Renal cortical epithelial cell (primary cell): ENCODE measurements at regions not wholly inside any gene's neighbourhood (a gene's known extent, or its start where the extent isn't known, plus 50 kb on each side); places are given as distances from the start of the nearest gene placed in this dataset.

Source experiments
- DNase-seq: peaks from one replicate; pipeline ENCODE4 v3.0.0-alpha.2; 2011; ENCODE audit warnings: low read depth

- no peak for DNase-seq
Measured at GRCh38 chr2:76318848-76319360, 608.2 kb upstream of the GCFC2 start.

DNA sequence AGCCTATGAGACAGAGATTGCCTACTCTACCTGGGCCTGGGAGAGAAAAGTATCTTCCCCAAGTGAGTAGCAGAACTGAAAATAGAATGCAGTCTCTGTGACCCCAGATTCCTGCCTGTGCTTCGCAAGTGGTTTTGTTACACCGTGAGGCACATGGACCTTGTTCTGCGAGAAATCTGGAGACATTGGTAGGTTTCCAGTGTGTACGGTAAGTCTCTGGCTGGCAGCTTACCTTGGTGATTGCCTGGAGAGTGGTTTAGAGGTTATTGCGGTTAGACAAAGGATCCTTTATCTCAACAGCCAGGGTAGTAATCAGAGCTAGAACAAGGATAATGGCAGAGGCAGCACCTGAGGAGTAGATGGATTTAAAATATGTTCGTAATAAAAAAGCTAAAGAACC lies 606.0 kb upstream of the GCFC2 start:
- DNase-seq: no peak

GRCh38 chr2:76314271-76315020 lies 603.7 kb upstream of the GCFC2 start:
- no peak for DNase-seq

GRCh38 chr2:76312236-76312635 lies 601.5 kb upstream of the GCFC2 start:
- no peak for DNase-seq

DNA sequence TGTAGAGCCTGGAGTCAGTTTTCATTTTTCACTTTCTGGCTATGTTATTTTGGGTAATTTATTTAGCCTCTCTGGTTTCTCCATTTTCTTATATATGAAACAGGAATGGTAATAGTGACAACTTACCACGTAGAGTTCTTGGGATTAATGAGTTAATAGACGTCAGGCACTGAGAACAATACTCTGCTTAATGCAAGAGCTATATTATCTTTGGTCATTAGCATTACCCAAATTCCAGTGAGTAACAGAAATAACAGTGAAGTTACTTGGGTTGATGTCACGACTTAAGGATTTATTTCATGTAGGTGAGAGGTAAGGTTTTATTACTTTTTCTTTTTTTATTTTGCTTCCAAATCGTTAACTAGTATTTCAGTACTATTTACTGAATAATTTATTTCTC lies 601.0 kb upstream of the GCFC2 start:
- no peak for DNase-seq

- no peak for DNase-seq
Measured at GRCh38 chr2:76310894-76311633, 600.3 kb upstream of the GCFC2 start.

- no peak for DNase-seq
Measured at GRCh38 chr2:76307495-76307894, 596.8 kb upstream of the GCFC2 start.

- no peak for DNase-seq
Measured at GRCh38 chr2:76298041-76298440, 587.3 kb upstream of the GCFC2 start.

GRCh38 chr2:76296438-76296837 lies 585.7 kb upstream of the GCFC2 start:
- DNase-seq: no peak

- no peak for DNase-seq
Measured at GRCh38 chr2:76295762-76296161, 585.0 kb upstream of the GCFC2 start.

GRCh38 chr2:76288598-76288997 lies 577.9 kb upstream of the GCFC2 start:
- no peak for DNase-seq

DNA sequence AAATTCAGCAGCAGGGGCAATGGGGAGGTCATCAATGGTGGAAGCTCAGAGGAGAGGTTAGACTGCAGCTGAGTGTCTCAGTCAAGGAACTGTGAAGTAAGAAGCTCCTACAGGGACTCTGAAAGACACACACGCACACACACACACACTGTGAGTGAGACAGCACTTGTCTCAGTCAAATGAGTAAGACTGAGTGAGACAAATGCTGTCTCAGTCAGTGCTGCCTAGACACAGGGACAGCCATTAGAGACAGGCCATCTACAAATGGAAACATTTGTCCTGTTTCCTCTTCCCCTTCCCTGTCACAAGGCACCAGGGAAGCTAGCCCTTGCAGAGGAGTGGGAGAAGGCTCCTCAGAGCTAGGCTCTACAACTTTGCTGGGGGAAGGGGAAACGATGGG lies 577.4 kb upstream of the GCFC2 start:
- DNase-seq: no peak

DNA sequence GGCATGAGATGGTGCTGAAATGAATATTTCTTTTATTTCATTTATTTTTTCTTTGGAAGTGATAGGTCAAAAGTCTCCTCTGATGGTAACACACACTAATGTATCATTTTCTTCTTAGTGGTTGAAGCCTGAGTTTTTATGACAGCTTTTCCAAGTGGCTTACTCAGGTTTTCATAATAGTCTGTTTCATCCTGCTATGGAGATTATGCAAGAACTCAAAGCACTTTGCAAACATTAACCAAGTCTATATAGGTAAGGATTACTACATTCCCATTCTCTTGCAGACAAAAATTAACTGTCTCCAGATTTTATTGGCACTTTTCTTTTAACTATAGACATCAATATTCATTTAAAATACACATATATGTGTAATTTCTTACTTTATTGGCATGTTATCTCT lies 572.6 kb upstream of the GCFC2 start:
- peak; percentile 27 for DNase-seq

- DNase-seq: no peak
Measured at GRCh38 chr2:76281156-76281841, 570.6 kb upstream of the GCFC2 start.

DNA sequence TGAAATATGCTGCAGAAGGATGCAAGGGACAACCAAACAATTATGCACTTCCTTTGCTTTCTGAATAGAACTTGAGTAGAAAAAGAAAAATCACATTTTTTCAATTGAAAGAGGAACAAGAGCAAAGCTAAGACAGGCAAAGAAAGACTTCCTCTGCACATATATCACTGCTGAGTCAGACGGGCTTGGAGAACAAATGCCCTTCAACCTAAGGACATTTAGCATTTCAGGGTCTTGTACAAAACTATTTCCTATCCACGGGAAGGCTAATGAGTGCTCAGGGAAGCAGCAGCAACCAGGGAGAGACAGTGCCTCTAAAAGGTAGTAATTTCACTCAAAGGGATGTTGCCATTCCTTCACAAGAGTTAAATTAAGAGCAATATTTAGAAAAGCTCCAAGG lies 570.0 kb upstream of the GCFC2 start:
- no peak for DNase-seq

GRCh38 chr2:76279142-76279541 lies 568.4 kb upstream of the GCFC2 start:
- DNase-seq: no peak

- no peak for DNase-seq
Measured at GRCh38 chr2:76275788-76276187, 565.1 kb upstream of the GCFC2 start.

DNA sequence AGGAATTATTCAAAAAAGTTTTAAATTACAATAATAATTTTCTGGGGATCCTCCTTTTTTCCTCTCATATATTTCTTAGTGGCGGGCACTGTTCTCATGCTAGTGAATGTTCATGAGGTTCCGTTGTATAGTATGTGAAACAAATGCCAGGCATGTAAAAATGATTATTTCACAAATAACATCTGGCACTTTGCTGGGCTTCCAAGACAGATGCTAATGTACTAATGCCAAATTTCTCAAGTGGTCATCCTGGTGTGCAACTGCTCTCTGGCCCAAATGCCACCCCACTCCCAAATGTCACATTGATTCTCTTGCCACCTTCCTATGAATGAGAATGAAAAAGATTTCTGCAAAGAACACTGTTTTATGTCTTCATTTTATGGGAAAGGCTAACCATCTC lies 564.0 kb upstream of the GCFC2 start:
- DNase-seq: no peak

DNA sequence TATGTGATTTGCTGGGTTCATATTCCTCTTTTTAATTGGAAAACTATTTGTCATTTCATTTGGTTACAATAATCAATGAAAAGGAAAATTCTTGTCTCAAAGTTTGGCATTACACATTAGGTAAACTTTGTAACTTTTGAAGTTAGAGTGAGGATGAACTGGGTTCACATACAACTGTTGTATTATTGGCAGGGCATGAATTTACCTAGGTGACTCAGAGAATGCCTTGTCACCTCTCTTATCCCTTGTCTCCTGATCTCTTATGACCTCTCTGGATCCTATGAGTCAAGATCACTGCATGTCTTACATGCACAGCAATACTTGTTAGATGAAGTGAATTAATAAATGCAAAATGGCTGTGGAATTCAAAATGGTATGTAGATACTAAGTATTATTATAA lies 563.4 kb upstream of the GCFC2 start:
- no peak for DNase-seq

DNA sequence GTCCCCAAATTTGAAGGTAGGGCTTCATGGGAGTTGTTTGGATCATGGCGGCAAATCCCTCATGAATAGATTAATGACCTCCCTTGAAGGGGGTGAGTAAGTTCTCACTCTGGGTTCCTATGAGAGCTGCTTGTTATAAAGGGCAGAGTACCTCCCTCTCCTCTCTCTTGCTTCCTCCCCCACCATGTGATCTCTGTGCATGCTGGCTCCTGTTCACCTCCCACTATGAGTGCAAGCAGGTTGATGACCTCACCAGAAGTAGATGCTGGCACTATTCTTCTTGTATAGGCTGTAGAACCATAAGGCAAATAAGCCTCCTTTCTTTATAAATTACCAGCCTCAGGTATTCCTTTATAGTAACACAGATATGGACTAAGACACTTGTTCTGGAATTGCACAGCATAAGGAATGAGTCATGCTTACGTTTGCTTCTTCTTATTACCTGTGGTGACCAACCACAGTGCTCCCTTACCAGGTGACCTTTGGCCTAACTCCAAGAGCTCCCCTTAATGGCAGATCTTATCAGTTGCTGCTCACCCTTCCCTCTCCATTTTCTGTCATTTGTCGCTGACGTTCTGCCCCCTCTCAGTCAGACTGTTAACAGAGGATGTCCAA lies 559.5 kb upstream of the GCFC2 start:
- no peak for DNase-seq

GRCh38 chr2:76268902-76269620 lies 558.3 kb upstream of the GCFC2 start:
- DNase-seq: no peak

DNA sequence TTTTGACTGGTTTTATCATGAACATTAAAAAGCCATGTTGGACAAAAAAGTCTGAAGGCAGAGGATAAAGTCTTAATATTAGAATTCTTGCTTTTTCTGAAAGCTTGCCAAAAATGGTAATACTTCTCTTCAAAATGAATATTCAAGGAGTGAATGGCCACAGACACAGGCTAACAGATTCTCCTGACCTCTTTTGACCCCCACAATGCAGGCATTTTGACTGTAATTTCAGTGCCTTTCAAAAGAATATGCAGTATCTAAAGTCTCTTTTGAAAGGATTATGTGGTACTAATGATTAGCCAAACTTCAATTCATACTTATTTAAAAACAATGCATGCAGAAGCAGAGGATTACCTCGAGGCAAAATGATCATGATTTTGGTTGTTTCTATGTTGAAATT lies 557.8 kb upstream of the GCFC2 start:
- no peak for DNase-seq
